ENCODE measurements at regions not wholly inside any gene's neighbourhood (a gene's known extent, or its start where the extent isn't known, plus 50 kb on each side); places are given as distances from the start of the nearest gene placed in this dataset.

DNA sequence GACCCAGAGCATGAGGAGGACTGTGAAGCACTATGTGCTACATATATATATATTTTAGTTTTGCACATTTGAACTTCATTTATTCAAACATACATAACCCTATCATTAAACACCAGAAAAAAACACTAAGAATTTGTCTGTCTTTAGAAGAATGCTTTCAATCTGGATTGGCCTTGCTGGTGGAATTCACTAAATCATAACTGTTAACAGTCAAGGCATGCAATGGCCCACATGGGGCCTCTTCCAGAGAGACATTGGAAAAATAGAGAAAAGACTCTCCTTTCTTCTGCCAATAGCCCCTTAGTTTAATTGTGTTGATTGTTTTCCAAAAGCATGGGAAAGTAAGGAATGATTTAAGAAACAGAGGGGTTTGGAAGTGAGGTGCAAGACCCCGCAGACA lies 77.9 kb downstream of the MRPL32 start:
- ChIA-PET POLR2A (no interaction called here), CTCF (interaction anchor here (1.0 kb wide), 1 partner anchor 9 kb away, joined by 3 read pairs; no protein-coding TSS in a partner anchor)
- DNase-seq (ENCODE audit: low read depth, low spot score): no peak
- dilution Hi-C loops (cut with MboI; ENCODE audit: extremely low pct_ligation_motif_present, low sequenced_read_pairs): no loop called here
- H3K79me2 ChIP-seq (ENCODE audit: control insufficient read depth, insufficient read depth, low read length): no peaks in the 10 kb centered on the region
- no peak overlapping the region for H3K9ac ChIP-seq (replicated peaks; ENCODE audit: extremely low read depth, insufficient read depth, low read length)
- no peaks in the 10 kb centered on the region for H3K36me3 ChIP-seq (ENCODE audit: control insufficient read depth in 2 of 2, extremely low read depth in 1 of 2, insufficient read depth in 2 of 2, low read length in 2 of 2)
- no peak overlapping the region for H2AFZ ChIP-seq (ENCODE audit: low read depth, low read length)
- FAIRE-seq: no peak
- H4K20me1 ChIP-seq (replicated peaks; ENCODE audit: control insufficient read depth, extremely low read depth, insufficient read depth, low read length): no peaks in the 10 kb centered on the region
- peaks cover 2% of the 10 kb centered on the region in 2 experiments for H3K27me3 ChIP-seq (ENCODE audit: control insufficient read depth in 2 of 2, insufficient read depth in 2 of 2, low read length in 2 of 2)
- intact Hi-C loops (cut with micrococcal nuclease): no loop called here
- TF ChIP-seq GATA2 (IDR thresholded peaks at IDR 0.05; ENCODE audit: insufficient read depth, insufficient read length, low read depth, low read length) (no peak), MYC (IDR thresholded peaks at IDR 0.05; ENCODE audit: low read depth, low read length) (no peak)
- no peak overlapping the region for H3K4me3 ChIP-seq (replicated peaks in 1 of 3; ENCODE audit: insufficient read depth in 1 of 3, low read depth in 1 of 3, low read length in 3 of 3)
- no peaks in the 10 kb centered on the region for H3K9me1 ChIP-seq (replicated peaks; ENCODE audit: control insufficient read depth, extremely low read depth, insufficient read depth, low read length)
- no peaks in the 10 kb centered on the region for H3K4me1 ChIP-seq (ENCODE audit: control insufficient read depth, extremely low read depth, insufficient read depth, low read length)
- no TSS peak for BruUV-seq (replicated peaks)
- no peak overlapping the region for H3K4me2 ChIP-seq (ENCODE audit: insufficient read depth, low read length)
- no peaks in the 10 kb centered on the region for H3K9me3 ChIP-seq (replicated peaks; ENCODE audit: control insufficient read depth, insufficient read depth, low read length)
- no peak overlapping the region for H3K27ac ChIP-seq (ENCODE audit: insufficient read depth, low read depth, low read length)

DNA sequence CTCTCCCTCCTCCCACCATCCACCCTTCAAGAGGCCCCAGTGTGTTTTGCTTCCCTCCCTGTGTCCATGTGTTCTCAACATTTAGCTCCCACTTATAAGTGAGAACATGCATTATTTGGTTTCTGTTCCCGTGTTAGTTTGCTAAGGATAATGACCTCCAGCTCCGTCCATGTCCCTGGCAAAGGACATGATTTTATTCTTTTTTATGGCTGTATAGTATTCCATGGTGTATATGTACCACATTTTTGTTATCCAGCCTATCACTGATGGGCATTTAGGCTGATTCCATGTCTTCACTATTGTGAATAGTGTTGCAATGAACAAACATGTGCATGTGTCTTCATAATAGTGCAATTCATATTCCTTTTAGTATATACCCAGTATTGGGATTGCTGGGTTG lies 79.7 kb downstream of the MRPL32 start:
- FAIRE-seq (no peak), DNase-seq (ENCODE audit: low read depth, low spot score) (no peak)
- Histone ChIP-seq H3K27ac (ENCODE audit: insufficient read depth, low read depth, low read length) (no peak overlapping the region), H3K4me1 (ENCODE audit: control insufficient read depth, extremely low read depth, insufficient read depth, low read length) (no peaks in the 10 kb centered on the region), H4K20me1 (replicated peaks; ENCODE audit: control insufficient read depth, extremely low read depth, insufficient read depth, low read length) (no peaks in the 10 kb centered on the region), H3K9me1 (replicated peaks; ENCODE audit: control insufficient read depth, extremely low read depth, insufficient read depth, low read length) (no peaks in the 10 kb centered on the region), H3K79me2 (ENCODE audit: control insufficient read depth, insufficient read depth, low read length) (no peaks in the 10 kb centered on the region), H3K9me3 (replicated peaks; ENCODE audit: control insufficient read depth, insufficient read depth, low read length) (no peaks in the 10 kb centered on the region), H3K36me3 (ENCODE audit: control insufficient read depth in 2 of 2, extremely low read depth in 1 of 2, insufficient read depth in 2 of 2, low read length in 2 of 2) (no peaks in the 10 kb centered on the region), H2AFZ (ENCODE audit: low read depth, low read length) (no peak overlapping the region), H3K27me3 (ENCODE audit: control insufficient read depth in 2 of 2, insufficient read depth in 2 of 2, low read length in 2 of 2) (peaks cover 2% of the 10 kb centered on the region in 2 experiments), H3K4me3 (replicated peaks in 1 of 3; ENCODE audit: insufficient read depth in 1 of 3, low read depth in 1 of 3, low read length in 3 of 3) (no peak overlapping the region), H3K9ac (replicated peaks; ENCODE audit: extremely low read depth, insufficient read depth, low read length) (no peak overlapping the region), H3K4me2 (ENCODE audit: insufficient read depth, low read length) (no peak overlapping the region)
- CTCF ChIA-PET: no interaction called here
- BruUV-seq (replicated peaks): no TSS peak
- intact Hi-C loops (cut with micrococcal nuclease) (no loop called here), dilution Hi-C loops (cut with MboI; ENCODE audit: extremely low pct_ligation_motif_present, low sequenced_read_pairs) (no loop called here)
- TF ChIP-seq EZH2 (IDR thresholded peaks at IDR 0.05; ENCODE audit: borderline replicate concordance, low read depth, low read length, severe bottlenecking): no peak
- TF ChIP-seq CTCF (IDR thresholded peaks at IDR 0.05; ENCODE audit: extremely low read depth in 1 of 2, insufficient read depth in 1 of 2, low read depth in 1 of 2, low read length in 2 of 2): no peak
- TF ChIP-seq FOS (IDR thresholded peaks at IDR 0.05; ENCODE audit: borderline replicate concordance, insufficient read depth, low read length): no peak
- TF ChIP-seq GATA2 (IDR thresholded peaks at IDR 0.05; ENCODE audit: insufficient read depth, insufficient read length, low read depth, low read length): no peak
- no peak for TF ChIP-seq MYC (IDR thresholded peaks at IDR 0.05; ENCODE audit: low read depth, low read length)
- no peak for TF ChIP-seq POLR2A (IDR thresholded peaks at IDR 0.05; ENCODE audit: low read depth, low read length)
- no peak for TF ChIP-seq JUN (IDR thresholded peaks at IDR 0.05; ENCODE audit: borderline replicate concordance, insufficient read depth, insufficient read length, low read depth)
- TF ChIP-seq MAX (IDR thresholded peaks at IDR 0.05; ENCODE audit: insufficient read depth, insufficient read length): no peak
- TF ChIP-seq POLR2AphosphoS5 (IDR thresholded peaks at IDR 0.05; ENCODE audit: insufficient read depth, low read depth, low read length): no peak
- POLR2A ChIA-PET: no interaction called here

All from endothelial cell of umbilical vein (primary cell).